Mesendoderm (in vitro differentiated cells): ENCODE measurements at regions not wholly inside any gene's neighbourhood (a gene's known extent, or its start where the extent isn't known, plus 50 kb on each side); places are given as distances from the start of the nearest gene placed in this dataset.

Experiments used
- DNase-seq: peaks from one replicate; pipeline ENCODE4 v3.0.0; 2013
- H2AK5ac ChIP-seq: 2 replicates; pipeline ENCODE4 v1.6.1; 2013; ENCODE audit warnings: low read length, inconsistent platforms
- H2BK120ac ChIP-seq: 2 replicates; pipeline ENCODE4 v1.6.1; 2013; ENCODE audit warnings: low read depth, mild to moderate bottlenecking, low read length, moderate library complexity, mixed read lengths
- H2BK15ac ChIP-seq: replicated peaks from 2 replicates; pipeline ENCODE4 v1.6.1; 2013; ENCODE audit warnings: low read depth, mild to moderate bottlenecking, moderate library complexity
- H2BK5ac ChIP-seq: 2 replicates; pipeline ENCODE4 v1.6.1; 2013; ENCODE audit warnings: low read length, inconsistent platforms
- H3K18ac ChIP-seq: 2 replicates; pipeline ENCODE4 v1.6.1; 2013; ENCODE audit warnings: mild to moderate bottlenecking, low read length, mixed read lengths
- H3K23ac ChIP-seq: one replicate; pipeline ENCODE4 v1.6.1; 2013; ENCODE audit warnings: low read length
- H3K27ac ChIP-seq: 2 replicates; pipeline ENCODE4 v1.5.1; 2013; ENCODE audit warnings: low read depth, mild to moderate bottlenecking, inconsistent platforms, low read length, moderate library complexity
- H3K27me3 ChIP-seq: 2 replicates; pipeline ENCODE4 v1.6.1; 2013; ENCODE audit warnings: low read length, control low read depth, mild to moderate bottlenecking, inconsistent platforms; ENCODE audit not compliant: insufficient read depth, poor library complexity
- H3K36me3 ChIP-seq: 2 replicates; pipeline ENCODE4 v1.6.1; 2013; ENCODE audit warnings: low read length, inconsistent platforms; ENCODE audit not compliant: control insufficient read depth, insufficient read depth
- H3K4ac ChIP-seq: one replicate; pipeline ENCODE4 v1.6.1; 2013; ENCODE audit warnings: low read depth, mild to moderate bottlenecking, low read length, moderate library complexity
- H3K4me1 ChIP-seq: 2 replicates; pipeline ENCODE4 v1.6.1; 2013; ENCODE audit warnings: low read depth, low read length, inconsistent platforms; ENCODE audit not compliant: control insufficient read depth
- H3K4me2 ChIP-seq: 2 replicates; pipeline ENCODE4 v1.6.1; 2013; ENCODE audit warnings: low read length
- H3K4me3 ChIP-seq: 2 replicates; pipeline ENCODE4 v1.5.1; 2013; ENCODE audit warnings: mild to moderate bottlenecking, low read length
- H3K56ac ChIP-seq: one replicate; pipeline ENCODE4 v1.6.1; 2013; ENCODE audit warnings: low read length
- H3K79me1 ChIP-seq: 2 replicates; pipeline ENCODE4 v1.6.1; 2013; ENCODE audit warnings: low read length, inconsistent platforms
- H3K79me2 ChIP-seq: 2 replicates; pipeline ENCODE4 v1.6.1; 2013; ENCODE audit warnings: mild to moderate bottlenecking, low read length; ENCODE audit not compliant: control insufficient read depth, insufficient read depth
- H3K9ac ChIP-seq: 2 replicates; pipeline ENCODE4 v1.6.1; 2013; ENCODE audit warnings: low read length, inconsistent platforms
- H4K5ac ChIP-seq: one replicate; pipeline ENCODE4 v1.6.1; 2013; ENCODE audit warnings: low read length
- H4K8ac ChIP-seq: one replicate; pipeline ENCODE4 v1.6.1; 2013; ENCODE audit warnings: low read depth, mild to moderate bottlenecking, control low read depth, low read length, moderate library complexity
- WGBS: extraction: QIAGEN DNeasy Blood & Tissue Kit; methylation state at CpG from one replicate; pipeline ENCODE4 v1.1.7; 2013; ENCODE audit warnings: low lambda C conversion rate, missing lambda C conversion rate; ENCODE audit not compliant: insufficient coverage; ENCODE audit errors: extremely low coverage; 5-methylcytosine and 5-hydroxymethylcytosine counted together

GRCh38 chr5:126358525-126358924 lies 64.7 kb upstream of the GRAMD2B start:
- no peak overlapping the region for H3K4me2 ChIP-seq
- no peak overlapping the region for H3K18ac ChIP-seq
- H2AK5ac ChIP-seq: no peak overlapping the region
- no peaks in the 10 kb centered on the region for H3K4me1 ChIP-seq
- H3K36me3 ChIP-seq: no peaks in the 10 kb centered on the region
- peak; percentile 46 for DNase-seq
- H4K5ac ChIP-seq: no peak overlapping the region
- no peaks in the 10 kb centered on the region for H3K27me3 ChIP-seq
- H2BK15ac ChIP-seq: no peak overlapping the region
- no peak overlapping the region for H3K23ac ChIP-seq
- no peaks in the 10 kb centered on the region for H3K79me1 ChIP-seq
- H3K27ac ChIP-seq: no peak overlapping the region
- no peak overlapping the region for H2BK120ac ChIP-seq
- no peak overlapping the region for H3K9ac ChIP-seq
- no peak overlapping the region for H3K56ac ChIP-seq
- no CpG with 5 or more reads among the region's 4 CpGs for WGBS
- no peaks in the 10 kb centered on the region for H3K79me2 ChIP-seq
- no peak overlapping the region for H4K8ac ChIP-seq
- H3K4ac ChIP-seq: peak overlapping the region; percentile 55
- H2BK5ac ChIP-seq: no peak overlapping the region
- no peak overlapping the region for H3K4me3 ChIP-seq

GRCh38 chr5:126359884-126360283 lies 63.3 kb upstream of the GRAMD2B start:
- Histone ChIP-seq H4K5ac (no peak overlapping the region), H3K27me3 (no peaks in the 10 kb centered on the region), H3K23ac (no peak overlapping the region), H2BK120ac (no peak overlapping the region), H4K8ac (no peak overlapping the region), H3K18ac (no peak overlapping the region), H2BK15ac (no peak overlapping the region), H3K56ac (no peak overlapping the region), H2BK5ac (no peak overlapping the region), H3K4me2 (no peak overlapping the region), H3K79me2 (no peaks in the 10 kb centered on the region), H3K4me1 (no peaks in the 10 kb centered on the region), H3K4ac (no peak overlapping the region), H3K27ac (no peak overlapping the region), H3K9ac (no peak overlapping the region), H2AK5ac (no peak overlapping the region), H3K79me1 (no peaks in the 10 kb centered on the region), H3K36me3 (no peaks in the 10 kb centered on the region), H3K4me3 (no peak overlapping the region)
- whole genome bisulfite sequencing: no CpG with 5 or more reads among the region's 6 CpGs
- no peak for DNase-seq

- WGBS: no CpG with 5 or more reads among the region's 1 CpG
- no peaks in the 10 kb centered on the region for H3K4me1 ChIP-seq
- H4K5ac ChIP-seq: no peak overlapping the region
- H3K4me2 ChIP-seq: no peak overlapping the region
- H3K18ac ChIP-seq: no peak overlapping the region
- no peak overlapping the region for H2BK5ac ChIP-seq
- no peak overlapping the region for H2AK5ac ChIP-seq
- no peak overlapping the region for H3K9ac ChIP-seq
- no peak overlapping the region for H3K23ac ChIP-seq
- H3K27me3 ChIP-seq: no peaks in the 10 kb centered on the region
- no peak overlapping the region for H2BK120ac ChIP-seq
- H3K36me3 ChIP-seq: no peaks in the 10 kb centered on the region
- no peak overlapping the region for H4K8ac ChIP-seq
- H3K79me2 ChIP-seq: no peaks in the 10 kb centered on the region
- H3K79me1 ChIP-seq: no peaks in the 10 kb centered on the region
- H3K27ac ChIP-seq: no peak overlapping the region
- H3K56ac ChIP-seq: no peak overlapping the region
- H2BK15ac ChIP-seq: no peak overlapping the region
- no peak overlapping the region for H3K4me3 ChIP-seq
- no peak overlapping the region for H3K4ac ChIP-seq
- DNase-seq: no peak
These were observed 62.7 kb upstream of the GRAMD2B start for GRCh38 chr5:126360467-126360866.

DNA sequence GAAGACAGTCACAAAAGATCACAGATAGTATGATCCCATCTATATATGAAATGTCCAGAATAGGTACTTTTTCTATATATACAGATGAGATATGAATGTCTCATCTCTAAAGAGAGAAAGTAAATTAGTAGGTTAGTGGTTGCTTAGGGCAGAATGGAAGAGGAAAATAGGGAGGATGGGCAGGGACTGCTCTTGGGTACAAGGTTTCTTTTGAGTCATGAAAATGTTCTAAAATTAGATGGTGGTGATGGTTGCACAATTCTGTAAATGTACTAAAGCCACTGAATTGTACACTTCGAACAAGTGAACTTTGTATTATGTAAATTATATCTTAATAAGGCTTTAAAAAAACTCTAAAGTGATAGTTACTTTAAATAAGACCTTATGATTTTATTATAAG lies 59.6 kb upstream of the GRAMD2B start:
- Histone ChIP-seq H3K4me3 (no peak overlapping the region), H4K8ac (no peak overlapping the region), H3K79me1 (no peaks in the 10 kb centered on the region), H2BK15ac (no peak overlapping the region), H3K18ac (no peak overlapping the region), H3K27me3 (no peaks in the 10 kb centered on the region), H3K27ac (no peak overlapping the region), H3K4ac (no peak overlapping the region), H3K4me2 (no peak overlapping the region), H2BK5ac (no peak overlapping the region), H3K23ac (no peak overlapping the region), H3K79me2 (no peaks in the 10 kb centered on the region), H2AK5ac (no peak overlapping the region), H3K9ac (no peak overlapping the region), H3K36me3 (no peaks in the 10 kb centered on the region), H2BK120ac (no peak overlapping the region), H4K5ac (no peak overlapping the region), H3K56ac (no peak overlapping the region), H3K4me1 (peaks cover under 1% of the 10 kb centered on the region)
- DNase-seq: no peak
- no CpG with 5 or more reads among the region's 1 CpG for WGBS

DNA sequence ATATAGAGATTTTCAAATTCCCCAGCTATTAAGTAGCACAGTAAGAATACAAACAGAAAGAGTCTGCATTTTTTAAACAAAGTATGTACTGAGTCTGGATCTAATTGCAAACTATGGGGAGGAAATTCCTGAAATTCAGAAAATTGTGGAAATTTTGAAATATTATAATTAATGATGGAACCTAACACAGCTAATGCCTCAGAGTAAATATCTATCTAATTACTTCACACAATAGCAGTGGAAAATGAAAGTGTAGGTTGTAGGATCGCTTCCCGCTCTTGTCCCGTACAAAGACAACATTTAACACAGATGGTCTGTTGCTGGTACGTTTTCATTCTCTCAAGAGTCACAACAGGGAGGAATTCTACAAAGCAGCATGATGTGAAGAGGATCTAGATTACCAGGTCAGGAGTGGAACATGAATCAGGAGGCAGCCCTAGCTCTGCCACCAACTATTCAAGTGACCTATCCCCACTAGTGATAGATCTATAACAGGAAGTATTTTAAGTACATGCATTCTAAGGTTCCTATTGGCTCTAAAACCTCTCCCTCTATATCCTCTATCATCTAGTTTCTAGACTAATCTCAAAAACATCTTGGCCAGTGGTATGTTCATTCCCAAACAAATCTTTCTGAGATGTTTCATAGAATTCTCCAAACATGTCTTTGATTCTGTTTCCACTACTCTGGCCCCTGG lies 58.9 kb upstream of the GRAMD2B start:
- no peak overlapping the region for H3K18ac ChIP-seq
- no peaks in the 10 kb centered on the region for H3K27me3 ChIP-seq
- no peak overlapping the region for H3K27ac ChIP-seq
- no peak overlapping the region for H3K4me2 ChIP-seq
- H2BK15ac ChIP-seq: no peak overlapping the region
- no peaks in the 10 kb centered on the region for H3K36me3 ChIP-seq
- no peak overlapping the region for H2BK120ac ChIP-seq
- H3K79me1 ChIP-seq: no peaks in the 10 kb centered on the region
- no peaks in the 10 kb centered on the region for H3K79me2 ChIP-seq
- no peak overlapping the region for H4K8ac ChIP-seq
- no peak overlapping the region for H3K23ac ChIP-seq
- no peak overlapping the region for H3K4me3 ChIP-seq
- no peak overlapping the region for H3K56ac ChIP-seq
- no peak overlapping the region for H2AK5ac ChIP-seq
- H3K9ac ChIP-seq: no peak overlapping the region
- peaks cover 4% of the 10 kb centered on the region for H3K4me1 ChIP-seq
- no peak overlapping the region for H3K4ac ChIP-seq
- no CpG with 5 or more reads among the region's 4 CpGs for WGBS
- no peak for DNase-seq
- no peak overlapping the region for H2BK5ac ChIP-seq
- no peak overlapping the region for H4K5ac ChIP-seq
